Astrocyte (in vitro differentiated cells and primary cell): ENCODE measurements at regions not wholly inside any gene's neighbourhood (a gene's known extent, or its start where the extent isn't known, plus 50 kb on each side); places are given as distances from the start of the nearest gene placed in this dataset.

Experiments used
- EZH2 ChIP-seq: IDR thresholded peaks from 2 replicates; pipeline ENCODE4 v1.6.1; 2012; ENCODE audit warnings: mild to moderate bottlenecking, low read length, inconsistent platforms; ENCODE audit not compliant: insufficient read depth
- TF ChIP-seq, protein P1 (sequence below): IDR thresholded peaks from 2 replicates; pipeline ENCODE4 v1.5.1; 2011; ENCODE audit warnings: low read depth, mild to moderate bottlenecking, inconsistent platforms, low read length, moderate library complexity; ENCODE audit not compliant: insufficient read depth

DNA sequence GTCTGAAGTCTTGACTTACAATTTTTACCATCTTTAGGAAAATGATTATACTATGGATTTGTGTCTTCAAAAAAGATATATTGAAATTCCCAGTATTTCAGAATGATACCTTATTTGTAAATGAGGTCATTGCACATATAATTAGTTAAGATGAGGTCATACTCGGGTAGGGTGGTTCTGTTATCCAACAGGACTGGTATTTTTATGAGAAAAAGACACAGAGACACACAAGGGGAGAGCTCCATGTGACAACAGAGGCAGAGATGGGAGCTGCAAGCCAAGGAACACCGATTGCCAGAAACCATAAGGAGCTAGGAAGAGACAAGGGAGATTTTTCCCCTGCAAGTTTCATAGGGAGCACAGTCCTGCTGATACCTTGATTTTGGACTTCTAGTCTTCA lies 356.9 kb downstream of the ARL4A start:
- TF ChIP-seq, protein P1, sequence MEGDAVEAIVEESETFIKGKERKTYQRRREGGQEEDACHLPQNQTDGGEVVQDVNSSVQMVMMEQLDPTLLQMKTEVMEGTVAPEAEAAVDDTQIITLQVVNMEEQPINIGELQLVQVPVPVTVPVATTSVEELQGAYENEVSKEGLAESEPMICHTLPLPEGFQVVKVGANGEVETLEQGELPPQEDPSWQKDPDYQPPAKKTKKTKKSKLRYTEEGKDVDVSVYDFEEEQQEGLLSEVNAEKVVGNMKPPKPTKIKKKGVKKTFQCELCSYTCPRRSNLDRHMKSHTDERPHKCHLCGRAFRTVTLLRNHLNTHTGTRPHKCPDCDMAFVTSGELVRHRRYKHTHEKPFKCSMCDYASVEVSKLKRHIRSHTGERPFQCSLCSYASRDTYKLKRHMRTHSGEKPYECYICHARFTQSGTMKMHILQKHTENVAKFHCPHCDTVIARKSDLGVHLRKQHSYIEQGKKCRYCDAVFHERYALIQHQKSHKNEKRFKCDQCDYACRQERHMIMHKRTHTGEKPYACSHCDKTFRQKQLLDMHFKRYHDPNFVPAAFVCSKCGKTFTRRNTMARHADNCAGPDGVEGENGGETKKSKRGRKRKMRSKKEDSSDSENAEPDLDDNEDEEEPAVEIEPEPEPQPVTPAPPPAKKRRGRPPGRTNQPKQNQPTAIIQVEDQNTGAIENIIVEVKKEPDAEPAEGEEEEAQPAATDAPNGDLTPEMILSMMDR, result no peak
- no peak for TF ChIP-seq EZH2
